Vagina (tissue), 2 donors: ENCODE measurements at regions not wholly inside any gene's neighbourhood (a gene's known extent, or its start where the extent isn't known, plus 50 kb on each side); places are given as distances from the start of the nearest gene placed in this dataset.

Source experiments
- CTCF ChIP-seq, 3 experiments: fragments of 450-650 bp in 2 of 3; fragments of 200-600 bp in 1 of 3; sonication (generic) in 1 of 3; IDR thresholded peaks; one replicate each; pipeline ENCODE4 v1.5.1; 2017 to 2019; ENCODE audit warnings: antibody characterized with exemption in 3 of 3, mild to moderate bottlenecking in 2 of 3, moderate library complexity in 2 of 3
- POLR2AphosphoS5 ChIP-seq, 2 donors: sonication (generic); formaldehyde crosslinking; IDR thresholded peaks; one replicate each; pipeline ENCODE4 v1.9.0; 2017; ENCODE audit warnings: antibody characterized with exemption in 2 of 2, mild to moderate bottlenecking in 2 of 2, low read depth in 1 of 2; ENCODE audit not compliant: insufficient read depth in 1 of 2

- TF ChIP-seq CTCF (IDR thresholded peaks at IDR 0.05) (no peak), POLR2AphosphoS5 (IDR thresholded peaks at IDR 0.05; ENCODE audit: insufficient read depth in 1 of 2, low read depth in 1 of 2) (no peak)
Observed at GRCh38 chr9:1254071-1254470, 203.9 kb downstream of the DMRT2 start.
